Smooth muscle cell (in vitro differentiated cells): ENCODE measurements at regions not wholly inside any gene's neighbourhood (a gene's known extent, or its start where the extent isn't known, plus 50 kb on each side); places are given as distances from the start of the nearest gene placed in this dataset.

Experiments used
- DNase-seq: peaks from one replicate; lab custom pipeline; 2025; ENCODE audit not compliant: unreplicated experiment; lab: John Stamatoyannopoulos, UW
- H2AFZ ChIP-seq: fragments of 200-600 bp; sonication (generic); 2 replicates; pipeline ENCODE4 v1.6.0; 2016; ENCODE audit warnings: antibody characterized with exemption, low read depth, mild to moderate bottlenecking
- H3F3A ChIP-seq: fragments of 200-600 bp; sonication (generic); 2 replicates; pipeline ENCODE4 v1.6.0; 2017; ENCODE audit warnings: antibody characterized with exemption, low read depth
- H3K27ac ChIP-seq: fragments of 200-600 bp; sonication (generic); 2 replicates; pipeline ENCODE4 v1.5.1; 2016; ENCODE audit warnings: low read depth, mild to moderate bottlenecking
- H3K27me3 ChIP-seq: fragments of 200-600 bp; sonication (generic); 2 replicates; pipeline ENCODE4 v1.6.1; 2016; ENCODE audit warnings: low read depth, mild to moderate bottlenecking
- H3K36me3 ChIP-seq: fragments of 200-600 bp; sonication (generic); 2 replicates; pipeline ENCODE4 v1.5.1; 2016; ENCODE audit warnings: low read depth
- H3K4me1 ChIP-seq: fragments of 200-600 bp; sonication (generic); 2 replicates; pipeline ENCODE4 v1.5.1; 2016; ENCODE audit warnings: low read depth
- H3K4me2 ChIP-seq: fragments of 200-600 bp; sonication (generic); 2 replicates; pipeline ENCODE4 v1.6.0; 2016; ENCODE audit warnings: mild to moderate bottlenecking
- H3K4me3 ChIP-seq: fragments of 200-600 bp; sonication (generic); 2 replicates; pipeline ENCODE4 v1.5.1; 2016; ENCODE audit warnings: mild to moderate bottlenecking
- H3K79me2 ChIP-seq: fragments of 200-600 bp; sonication (generic); 2 replicates; pipeline ENCODE4 v1.6.0; 2016; ENCODE audit warnings: low read depth, mild to moderate bottlenecking
- H3K9ac ChIP-seq: fragments of 200-600 bp; sonication (generic); 2 replicates; pipeline ENCODE4 v1.6.0; 2016; ENCODE audit warnings: low read depth
- H3K9me3 ChIP-seq: fragments of 200-600 bp; sonication (generic); replicated peaks from 2 replicates; pipeline ENCODE4 v1.5.1; 2016; ENCODE audit warnings: low read depth
- H4K20me1 ChIP-seq: fragments of 200-600 bp; sonication (generic); 2 replicates; pipeline ENCODE4 v1.6.0; 2016; ENCODE audit warnings: low read depth
- CTCF ChIP-seq: fragments of 200-600 bp; sonication (generic); IDR thresholded peaks from 2 replicates; pipeline ENCODE4 v1.5.1; 2017; ENCODE audit warnings: borderline replicate concordance, mild to moderate bottlenecking, antibody characterized with exemption; ENCODE audit not compliant: insufficient read depth, poor library complexity, severe bottlenecking
- WGBS: methylation state at CpG from one replicate; pipeline ENCODE4 v1.1.7; 2016; ENCODE audit warnings: low lambda C conversion rate; 5-methylcytosine and 5-hydroxymethylcytosine counted together

- Histone ChIP-seq H3K27ac (no peak overlapping the region), H2AFZ (no peak overlapping the region), H3K9ac (no peak overlapping the region), H3K36me3 (no peaks in the 10 kb centered on the region), H3K4me3 (no peak overlapping the region), H3K9me3 (no peaks in the 10 kb centered on the region), H3K27me3 (peaks cover 25% of the 10 kb centered on the region), H3K79me2 (no peaks in the 10 kb centered on the region), H3K4me1 (no peaks in the 10 kb centered on the region), H3F3A (no peaks in the 10 kb centered on the region), H3K4me2 (no peak overlapping the region), H4K20me1 (no peaks in the 10 kb centered on the region)
- TF ChIP-seq CTCF: no peak
- no peak for DNase-seq
Observed at GRCh38 chr20:59499863-59500262, 104.5 kb upstream of the PHACTR3 start.

- Histone ChIP-seq H3F3A (no peaks in the 10 kb centered on the region), H3K9ac (no peak overlapping the region), H3K79me2 (no peaks in the 10 kb centered on the region), H2AFZ (no peak overlapping the region), H3K27ac (no peak overlapping the region), H3K27me3 (peaks cover 28% of the 10 kb centered on the region), H3K4me2 (no peak overlapping the region), H4K20me1 (no peaks in the 10 kb centered on the region), H3K36me3 (no peaks in the 10 kb centered on the region), H3K4me1 (no peaks in the 10 kb centered on the region), H3K9me3 (no peaks in the 10 kb centered on the region), H3K4me3 (no peak overlapping the region)
- no peak for TF ChIP-seq CTCF
- WGBS: 69% methylated on average over 3 of the region's 3 CpGs
- no peak for DNase-seq
Observed at GRCh38 chr20:59508729-59509128, 95.6 kb upstream of the PHACTR3 start.

GRCh38 chr20:59512651-59513050 is 91.7 kb upstream of the PHACTR3 start:
- H2AFZ ChIP-seq: no peak overlapping the region
- H3K79me2 ChIP-seq: no peaks in the 10 kb centered on the region
- no peaks in the 10 kb centered on the region for H3K4me1 ChIP-seq
- no peak for TF ChIP-seq CTCF
- no peaks in the 10 kb centered on the region for H3F3A ChIP-seq
- no peak overlapping the region for H3K9ac ChIP-seq
- H3K4me2 ChIP-seq: no peak overlapping the region
- no peaks in the 10 kb centered on the region for H3K36me3 ChIP-seq
- DNase-seq: no peak
- WGBS: 92% methylated on average over 5 of the region's 5 CpGs
- peaks cover 40% of the 10 kb centered on the region for H3K27me3 ChIP-seq
- no peaks in the 10 kb centered on the region for H4K20me1 ChIP-seq
- no peaks in the 10 kb centered on the region for H3K9me3 ChIP-seq
- H3K27ac ChIP-seq: no peak overlapping the region
- no peak overlapping the region for H3K4me3 ChIP-seq

GRCh38 chr20:59514554-59514953 is 89.8 kb upstream of the PHACTR3 start:
- no peak overlapping the region for H3K27ac ChIP-seq
- DNase-seq: no peak
- TF ChIP-seq CTCF: no peak
- H3K4me1 ChIP-seq: no peaks in the 10 kb centered on the region
- H3F3A ChIP-seq: no peaks in the 10 kb centered on the region
- no peak overlapping the region for H2AFZ ChIP-seq
- no peak overlapping the region for H3K9ac ChIP-seq
- no peaks in the 10 kb centered on the region for H3K79me2 ChIP-seq
- H4K20me1 ChIP-seq: no peaks in the 10 kb centered on the region
- no peaks in the 10 kb centered on the region for H3K36me3 ChIP-seq
- no peak overlapping the region for H3K4me3 ChIP-seq
- H3K4me2 ChIP-seq: no peak overlapping the region
- WGBS: 75% methylated on average over 5 of the region's 5 CpGs
- no peaks in the 10 kb centered on the region for H3K9me3 ChIP-seq
- H3K27me3 ChIP-seq: peaks cover 40% of the 10 kb centered on the region
